ENCODE measurements at regions not wholly inside any gene's neighbourhood (a gene's known extent, or its start where the extent isn't known, plus 50 kb on each side); places are given as distances from the start of the nearest gene placed in this dataset.

DNA sequence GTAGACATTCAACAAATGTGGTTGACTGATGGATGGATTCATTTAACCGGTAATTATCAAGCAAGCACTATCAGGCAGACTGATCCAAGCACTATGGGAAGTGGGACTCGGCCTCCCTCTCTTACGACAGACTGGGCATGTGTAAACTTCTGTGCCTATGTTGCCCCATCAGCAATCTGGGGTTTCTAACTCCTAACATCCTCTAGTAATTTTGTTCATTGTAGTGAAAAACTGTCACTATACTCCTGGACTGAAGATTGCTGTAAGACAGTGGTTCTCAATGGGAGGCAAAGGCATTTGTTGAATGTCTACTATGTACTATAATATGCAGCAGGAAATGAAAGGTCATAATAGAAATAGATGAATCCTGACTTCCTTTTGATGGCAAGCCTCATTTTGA, 51.2 kb upstream of the CREB1 start:
- TF ChIP-seq, protein P1, sequence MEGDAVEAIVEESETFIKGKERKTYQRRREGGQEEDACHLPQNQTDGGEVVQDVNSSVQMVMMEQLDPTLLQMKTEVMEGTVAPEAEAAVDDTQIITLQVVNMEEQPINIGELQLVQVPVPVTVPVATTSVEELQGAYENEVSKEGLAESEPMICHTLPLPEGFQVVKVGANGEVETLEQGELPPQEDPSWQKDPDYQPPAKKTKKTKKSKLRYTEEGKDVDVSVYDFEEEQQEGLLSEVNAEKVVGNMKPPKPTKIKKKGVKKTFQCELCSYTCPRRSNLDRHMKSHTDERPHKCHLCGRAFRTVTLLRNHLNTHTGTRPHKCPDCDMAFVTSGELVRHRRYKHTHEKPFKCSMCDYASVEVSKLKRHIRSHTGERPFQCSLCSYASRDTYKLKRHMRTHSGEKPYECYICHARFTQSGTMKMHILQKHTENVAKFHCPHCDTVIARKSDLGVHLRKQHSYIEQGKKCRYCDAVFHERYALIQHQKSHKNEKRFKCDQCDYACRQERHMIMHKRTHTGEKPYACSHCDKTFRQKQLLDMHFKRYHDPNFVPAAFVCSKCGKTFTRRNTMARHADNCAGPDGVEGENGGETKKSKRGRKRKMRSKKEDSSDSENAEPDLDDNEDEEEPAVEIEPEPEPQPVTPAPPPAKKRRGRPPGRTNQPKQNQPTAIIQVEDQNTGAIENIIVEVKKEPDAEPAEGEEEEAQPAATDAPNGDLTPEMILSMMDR (IDR thresholded peaks at IDR 0.05): no peak
- no peak for TF ChIP-seq POLR2A (IDR thresholded peaks at IDR 0.05)
- TF ChIP-seq POLR2AphosphoS5 (IDR thresholded peaks at IDR 0.05): no peak

Data from upper lobe of left lung (tissue), 4 donors.